ENCODE measurements at regions not wholly inside any gene's neighbourhood (a gene's known extent, or its start where the extent isn't known, plus 50 kb on each side); places are given as distances from the start of the nearest gene placed in this dataset.

- H3K27me3 ChIP-seq (ENCODE audit: control insufficient read depth in 3 of 3, insufficient read depth in 3 of 3, low read length in 3 of 3), result no peaks in the 10 kb centered on the region
- no peaks in the 10 kb centered on the region for H3K4me1 ChIP-seq (ENCODE audit: control insufficient read depth in 3 of 3, insufficient read depth in 2 of 3, low read depth in 1 of 3, low read length in 2 of 3)
- H3K4me3 ChIP-seq (ENCODE audit: low read depth in 1 of 3, low read length in 3 of 3), result no peak overlapping the region
- no peak for FAIRE-seq
- no peak overlapping the region for H3K27ac ChIP-seq (ENCODE audit: low read depth in 1 of 3, low read length in 2 of 3)
- H3K36me3 ChIP-seq (ENCODE audit: control insufficient read depth in 3 of 3, insufficient read depth in 2 of 3, low read depth in 1 of 3, low read length in 3 of 3), result no peaks in the 10 kb centered on the region
- no peaks in the 10 kb centered on the region for H3K9me3 ChIP-seq (ENCODE audit: control insufficient read depth in 2 of 2, insufficient read depth in 1 of 2, low read depth in 1 of 2, low read length in 1 of 2)
- no peak for DNase-seq
- WGBS, 3 donors, result 85 to 87% (median 86%) methylated on average over 2 of the region's 2 CpGs
Observed at GRCh38 chr13:50548586-50548985, 294.9 kb downstream of the DLEU7 start.

DNA sequence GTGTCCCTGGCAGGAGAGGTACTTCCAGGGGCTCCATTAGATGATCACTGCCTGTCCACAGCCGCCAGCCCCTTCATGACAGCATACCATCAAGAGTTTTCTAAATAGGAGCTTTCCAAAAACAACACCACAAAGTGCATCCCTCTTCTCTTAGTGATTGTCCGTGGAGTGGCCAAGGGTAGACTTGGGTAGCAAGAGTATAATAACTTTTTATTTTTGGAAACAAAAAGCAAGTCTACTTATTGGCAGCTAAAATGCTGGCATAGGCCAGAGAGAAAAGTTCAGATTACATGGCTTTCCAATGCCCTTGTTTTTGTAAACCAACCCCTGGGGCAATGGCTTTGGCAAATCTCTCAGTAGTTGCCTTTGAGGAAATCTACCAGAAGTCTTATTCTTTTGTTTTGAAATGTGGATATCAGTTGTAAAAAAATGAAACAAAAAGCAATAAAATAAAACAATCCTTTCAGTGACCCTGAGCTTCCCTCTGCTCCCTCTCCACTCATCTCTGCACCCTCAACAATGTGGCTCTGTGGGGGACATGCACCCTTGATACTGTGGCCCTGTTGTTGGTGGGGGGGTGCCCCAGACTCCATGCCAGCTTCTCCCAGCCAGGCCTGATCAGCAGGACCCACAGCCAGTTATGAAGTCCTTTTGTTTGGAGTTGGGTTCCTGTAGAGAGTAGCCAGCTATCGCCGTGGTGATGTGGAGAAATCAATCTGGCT lies 294.1 kb downstream of the DLEU7 start:
- Histone ChIP-seq H3K4me1 (ENCODE audit: control insufficient read depth in 3 of 3, insufficient read depth in 2 of 3, low read depth in 1 of 3, low read length in 2 of 3) (no peaks in the 10 kb centered on the region), H3K9me3 (ENCODE audit: control insufficient read depth in 2 of 2, insufficient read depth in 1 of 2, low read depth in 1 of 2, low read length in 1 of 2) (no peaks in the 10 kb centered on the region), H3K27ac (ENCODE audit: low read depth in 1 of 3, low read length in 2 of 3) (no peak overlapping the region), H3K4me3 (ENCODE audit: low read depth in 1 of 3, low read length in 3 of 3) (no peak overlapping the region), H3K27me3 (ENCODE audit: control insufficient read depth in 3 of 3, insufficient read depth in 3 of 3, low read length in 3 of 3) (no peaks in the 10 kb centered on the region), H3K36me3 (ENCODE audit: control insufficient read depth in 3 of 3, insufficient read depth in 2 of 3, low read depth in 1 of 3, low read length in 3 of 3) (no peaks in the 10 kb centered on the region)
- 80 to 89% (median 89%) methylated on average over 4 of the region's 4 CpGs for WGBS, 3 donors
- DNase-seq, result no peak
- FAIRE-seq, result no peak

GRCh38 chr13:50550151-50550550 lies 293.3 kb downstream of the DLEU7 start:
- Histone ChIP-seq H3K4me1 (ENCODE audit: control insufficient read depth in 3 of 3, insufficient read depth in 2 of 3, low read depth in 1 of 3, low read length in 2 of 3) (no peaks in the 10 kb centered on the region), H3K27ac (ENCODE audit: low read depth in 1 of 3, low read length in 2 of 3) (no peak overlapping the region), H3K36me3 (ENCODE audit: control insufficient read depth in 3 of 3, insufficient read depth in 2 of 3, low read depth in 1 of 3, low read length in 3 of 3) (no peaks in the 10 kb centered on the region), H3K9me3 (ENCODE audit: control insufficient read depth in 2 of 2, insufficient read depth in 1 of 2, low read depth in 1 of 2, low read length in 1 of 2) (no peaks in the 10 kb centered on the region), H3K4me3 (ENCODE audit: low read depth in 1 of 3, low read length in 3 of 3) (no peak overlapping the region), H3K27me3 (ENCODE audit: control insufficient read depth in 3 of 3, insufficient read depth in 3 of 3, low read length in 3 of 3) (no peaks in the 10 kb centered on the region)
- no peak for FAIRE-seq
- DNase-seq, result no peak
- 80 to 91% (median 90%) methylated on average over 1 of the region's 1 CpG for WGBS, 3 donors

DNA sequence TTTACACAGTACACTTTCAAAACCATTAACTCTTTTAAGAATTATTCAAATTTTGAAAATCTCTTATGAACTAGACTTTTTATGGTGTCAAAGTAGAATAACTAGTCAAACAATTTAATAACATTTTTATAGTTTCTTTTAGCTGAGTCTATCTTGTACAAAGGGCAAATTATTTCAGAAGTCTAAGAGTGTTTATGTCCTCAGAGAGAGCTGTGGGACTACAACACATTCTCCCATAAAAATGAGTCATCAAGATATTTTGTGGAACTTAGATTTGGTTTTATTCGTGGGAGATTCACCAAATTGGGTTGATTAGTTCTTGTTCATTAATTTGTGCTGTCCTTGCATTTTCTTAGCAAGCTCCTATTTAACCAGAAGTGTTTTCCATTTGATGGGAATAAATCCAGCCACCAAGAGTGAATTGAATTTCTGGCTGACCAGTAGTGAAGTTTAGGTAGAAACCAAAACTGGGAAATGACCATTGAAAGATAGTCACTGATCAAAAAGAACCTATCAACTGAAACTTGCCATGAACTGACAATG lies 291.0 kb downstream of the DLEU7 start:
- DNase-seq (no peak), FAIRE-seq (no peak)
- H3K27ac ChIP-seq (ENCODE audit: low read depth in 1 of 3, low read length in 2 of 3), result no peak overlapping the region
- H3K4me3 ChIP-seq (ENCODE audit: low read depth in 1 of 3, low read length in 3 of 3), result no peak overlapping the region
- H3K27me3 ChIP-seq (ENCODE audit: control insufficient read depth in 3 of 3, insufficient read depth in 3 of 3, low read length in 3 of 3), result no peaks in the 10 kb centered on the region
- H3K4me1 ChIP-seq (ENCODE audit: control insufficient read depth in 3 of 3, insufficient read depth in 2 of 3, low read depth in 1 of 3, low read length in 2 of 3), result no peaks in the 10 kb centered on the region
- H3K9me3 ChIP-seq (ENCODE audit: control insufficient read depth in 2 of 2, insufficient read depth in 1 of 2, low read depth in 1 of 2, low read length in 1 of 2), result no peaks in the 10 kb centered on the region
- no peaks in the 10 kb centered on the region for H3K36me3 ChIP-seq (ENCODE audit: control insufficient read depth in 3 of 3, insufficient read depth in 2 of 3, low read depth in 1 of 3, low read length in 3 of 3)
- 56 to 61% (median 57%) methylated on average over 1 of the region's 1 CpG for WGBS, 3 donors

DNA sequence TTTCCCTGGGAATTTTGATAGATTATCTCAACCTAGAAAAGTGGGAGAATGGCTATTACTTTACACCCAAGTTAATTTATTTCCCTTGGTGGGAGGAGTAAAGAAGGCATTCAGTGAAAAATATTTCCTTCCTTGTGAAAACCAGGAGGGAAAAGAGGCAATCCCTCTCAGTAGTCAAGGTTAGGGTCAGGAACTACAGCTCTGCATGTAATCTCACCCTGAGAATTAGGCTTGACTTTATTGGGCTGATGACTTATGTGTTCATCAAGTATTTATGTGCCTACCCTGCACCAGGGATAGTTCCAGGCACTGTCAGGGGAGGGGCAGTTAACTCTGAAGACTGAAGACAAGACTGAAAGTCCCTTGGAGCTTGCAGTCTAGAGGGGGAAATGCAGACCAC lies 281.8 kb downstream of the DLEU7 start:
- Histone ChIP-seq H3K4me3 (ENCODE audit: low read depth in 1 of 3, low read length in 3 of 3) (no peak overlapping the region), H3K36me3 (ENCODE audit: control insufficient read depth in 3 of 3, insufficient read depth in 2 of 3, low read depth in 1 of 3, low read length in 3 of 3) (no peaks in the 10 kb centered on the region), H3K27ac (ENCODE audit: low read depth in 1 of 3, low read length in 2 of 3) (no peak overlapping the region), H3K9me3 (ENCODE audit: control insufficient read depth in 2 of 2, insufficient read depth in 1 of 2, low read depth in 1 of 2, low read length in 1 of 2) (no peaks in the 10 kb centered on the region), H3K27me3 (ENCODE audit: control insufficient read depth in 3 of 3, insufficient read depth in 3 of 3, low read length in 3 of 3) (no peaks in the 10 kb centered on the region), H3K4me1 (ENCODE audit: control insufficient read depth in 3 of 3, insufficient read depth in 2 of 3, low read depth in 1 of 3, low read length in 2 of 3) (no peaks in the 10 kb centered on the region)
- FAIRE-seq (no peak), DNase-seq (no peak)

- FAIRE-seq (no peak), DNase-seq (no peak)
- Histone ChIP-seq H3K9me3 (ENCODE audit: control insufficient read depth in 2 of 2, insufficient read depth in 1 of 2, low read depth in 1 of 2, low read length in 1 of 2) (no peaks in the 10 kb centered on the region), H3K36me3 (ENCODE audit: control insufficient read depth in 3 of 3, insufficient read depth in 2 of 3, low read depth in 1 of 3, low read length in 3 of 3) (no peaks in the 10 kb centered on the region), H3K27ac (ENCODE audit: low read depth in 1 of 3, low read length in 2 of 3) (no peak overlapping the region), H3K4me3 (ENCODE audit: low read depth in 1 of 3, low read length in 3 of 3) (no peak overlapping the region), H3K27me3 (ENCODE audit: control insufficient read depth in 3 of 3, insufficient read depth in 3 of 3, low read length in 3 of 3) (no peaks in the 10 kb centered on the region), H3K4me1 (ENCODE audit: control insufficient read depth in 3 of 3, insufficient read depth in 2 of 3, low read depth in 1 of 3, low read length in 2 of 3) (no peaks in the 10 kb centered on the region)
Observed at GRCh38 chr13:50566646-50567045, 276.8 kb downstream of the DLEU7 start.

- H3K4me1 ChIP-seq (ENCODE audit: control insufficient read depth in 3 of 3, insufficient read depth in 2 of 3, low read depth in 1 of 3, low read length in 2 of 3), result no peaks in the 10 kb centered on the region
- no peak overlapping the region for H3K27ac ChIP-seq (ENCODE audit: low read depth in 1 of 3, low read length in 2 of 3)
Observed at GRCh38 chr13:50572129-50572528, 271.4 kb downstream of the DLEU7 start.

DNA sequence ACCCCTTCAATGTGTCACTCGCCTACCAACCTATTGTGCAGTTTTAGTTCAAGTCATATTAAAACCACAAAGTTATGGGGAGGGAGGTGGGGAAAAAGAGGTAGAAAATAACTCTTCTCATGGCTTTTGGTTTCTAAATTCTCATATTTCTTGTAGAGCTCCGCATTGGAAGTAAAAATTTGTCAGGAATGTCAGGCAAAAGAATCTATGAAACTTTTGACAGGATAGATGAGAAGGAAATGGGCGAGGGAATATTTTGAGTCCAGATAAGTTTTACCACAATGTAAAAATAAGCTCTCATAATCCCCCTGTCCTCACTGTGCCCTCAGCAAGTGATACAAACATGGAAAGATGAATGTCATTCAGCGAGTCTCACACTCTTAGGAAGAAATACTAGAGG lies 270.4 kb downstream of the DLEU7 start:
- no peak for FAIRE-seq
- 85 to 91% (median 89%) methylated on average over 4 of the region's 4 CpGs for WGBS, 3 donors
- no peak for DNase-seq
- H3K36me3 ChIP-seq (ENCODE audit: control insufficient read depth in 3 of 3, insufficient read depth in 2 of 3, low read depth in 1 of 3, low read length in 3 of 3), result no peaks in the 10 kb centered on the region
- H3K9me3 ChIP-seq (ENCODE audit: control insufficient read depth in 2 of 2, insufficient read depth in 1 of 2, low read depth in 1 of 2, low read length in 1 of 2), result no peaks in the 10 kb centered on the region
- H3K4me1 ChIP-seq (ENCODE audit: control insufficient read depth in 3 of 3, insufficient read depth in 2 of 3, low read depth in 1 of 3, low read length in 2 of 3), result no peaks in the 10 kb centered on the region
- no peaks in the 10 kb centered on the region for H3K27me3 ChIP-seq (ENCODE audit: control insufficient read depth in 3 of 3, insufficient read depth in 3 of 3, low read length in 3 of 3)
- no peak overlapping the region for H3K27ac ChIP-seq (ENCODE audit: low read depth in 1 of 3, low read length in 2 of 3)
- H3K4me3 ChIP-seq (ENCODE audit: low read depth in 1 of 3, low read length in 3 of 3), result no peak overlapping the region

More at GRCh38 chr13:50572129-50572528, 271.4 kb downstream of the DLEU7 start:
- Histone ChIP-seq H3K9me3 (ENCODE audit: control insufficient read depth in 2 of 2, insufficient read depth in 1 of 2, low read depth in 1 of 2, low read length in 1 of 2) (no peaks in the 10 kb centered on the region), H3K27me3 (ENCODE audit: control insufficient read depth in 3 of 3, insufficient read depth in 3 of 3, low read length in 3 of 3) (no peaks in the 10 kb centered on the region), H3K4me3 (ENCODE audit: low read depth in 1 of 3, low read length in 3 of 3) (no peak overlapping the region), H3K36me3 (ENCODE audit: control insufficient read depth in 3 of 3, insufficient read depth in 2 of 3, low read depth in 1 of 3, low read length in 3 of 3) (no peaks in the 10 kb centered on the region)
- FAIRE-seq (no peak), DNase-seq (no peak)
- 78 to 88% (median 83%) methylated on average over 3 of the region's 3 CpGs for WGBS, 3 donors

DNA sequence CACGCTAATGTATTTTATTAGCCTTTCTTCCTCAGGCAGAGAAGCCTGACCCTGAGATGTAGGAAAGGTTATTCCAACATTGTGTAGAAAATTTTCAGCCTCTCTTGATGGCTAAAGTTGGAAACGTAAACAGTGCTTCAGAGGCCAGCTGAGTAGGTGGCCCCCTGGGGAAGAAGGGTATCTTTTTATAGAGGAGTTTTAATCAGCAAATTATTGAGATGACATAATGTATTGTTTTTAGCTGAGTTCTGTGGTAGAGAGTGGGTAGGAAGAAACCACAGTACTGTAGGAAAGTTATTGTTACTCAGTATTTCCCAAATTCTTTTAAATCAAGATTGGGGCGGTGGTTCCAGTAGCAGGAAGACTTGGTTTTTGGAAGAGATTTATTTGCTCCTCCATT lies 268.8 kb downstream of the DLEU7 start:
- Histone ChIP-seq H3K27me3 (ENCODE audit: control insufficient read depth in 3 of 3, insufficient read depth in 3 of 3, low read length in 3 of 3) (no peaks in the 10 kb centered on the region), H3K4me1 (ENCODE audit: control insufficient read depth in 3 of 3, insufficient read depth in 2 of 3, low read depth in 1 of 3, low read length in 2 of 3) (no peaks in the 10 kb centered on the region), H3K9me3 (ENCODE audit: control insufficient read depth in 2 of 2, insufficient read depth in 1 of 2, low read depth in 1 of 2, low read length in 1 of 2) (no peaks in the 10 kb centered on the region), H3K4me3 (ENCODE audit: low read depth in 1 of 3, low read length in 3 of 3) (no peak overlapping the region), H3K36me3 (ENCODE audit: control insufficient read depth in 3 of 3, insufficient read depth in 2 of 3, low read depth in 1 of 3, low read length in 3 of 3) (no peaks in the 10 kb centered on the region), H3K27ac (ENCODE audit: low read depth in 1 of 3, low read length in 2 of 3) (no peak overlapping the region)
- 71 to 93% (median 83%) methylated on average over 3 of the region's 3 CpGs for WGBS, 3 donors
- FAIRE-seq, result no peak
- no peak for DNase-seq
